Endometrium (tissue), 2 donors: ENCODE measurements at regions not wholly inside any gene's neighbourhood (a gene's known extent, or its start where the extent isn't known, plus 50 kb on each side); places are given as distances from the start of the nearest gene placed in this dataset.
A peak's percentile ranks its signal among the peaks of the same experiment; 100 is the strongest.
"Not testable (repeated sequence)": the region's sequence is repeated elsewhere in the genome, so short reads cannot be mapped to it uniquely, and the experiment has no call there.

ENCODE experiments used
- FAIRE-seq: peaks from 2 replicates; lab custom pipeline; 2012; peaks lifted over from hg19 to GRCh38; lab: Jason Lieb, UNC
- donor health status: control.
- donor health status: control.

DNA sequence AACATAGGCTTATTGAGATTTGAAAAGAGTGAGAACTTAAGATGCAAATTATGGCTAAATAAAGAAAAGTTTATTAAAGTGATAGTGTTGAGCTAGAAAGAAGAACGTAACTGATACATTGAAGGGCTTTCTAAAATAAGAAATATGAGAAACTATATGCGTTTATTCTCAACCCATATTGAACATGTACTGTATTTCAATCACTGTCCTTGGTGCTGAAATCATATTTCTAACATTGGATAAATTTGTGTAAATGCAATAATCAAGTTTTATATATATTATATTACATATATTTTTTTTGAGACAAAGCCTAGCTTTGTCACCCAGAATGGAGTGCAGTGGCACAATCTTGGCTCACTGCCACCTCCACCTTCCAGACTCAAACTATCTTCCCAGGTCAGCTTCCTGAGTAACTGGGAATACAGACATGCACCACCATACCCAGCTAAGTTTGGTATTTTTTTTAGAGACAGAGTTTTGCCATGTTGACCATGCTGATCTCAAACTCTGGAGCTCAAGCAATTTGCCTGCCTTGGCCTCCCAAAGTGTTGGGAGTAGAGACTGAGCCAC, 1065.8 kb downstream of the REEP3 start:
- FAIRE-seq, result peak; percentile 50

DNA sequence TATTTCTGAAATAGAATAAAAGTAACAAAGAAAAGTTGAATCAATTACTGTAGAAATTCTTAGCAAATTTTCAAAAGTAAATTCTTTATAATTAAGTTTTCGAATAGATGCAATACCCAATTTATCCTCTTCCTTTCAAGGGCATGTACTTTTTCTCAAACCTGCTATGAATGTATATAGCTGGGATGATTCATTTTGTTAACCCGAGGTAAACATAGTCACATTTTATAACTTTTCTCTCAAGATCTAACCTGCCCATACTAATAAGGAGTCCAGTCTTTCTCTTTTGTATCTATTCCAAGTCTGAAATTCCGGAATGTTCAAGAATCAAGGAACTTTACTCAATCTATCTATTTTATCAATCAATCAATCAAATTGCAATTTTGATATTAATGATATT, 1072.9 kb downstream of the REEP3 start:
- FAIRE-seq, result no peak

DNA sequence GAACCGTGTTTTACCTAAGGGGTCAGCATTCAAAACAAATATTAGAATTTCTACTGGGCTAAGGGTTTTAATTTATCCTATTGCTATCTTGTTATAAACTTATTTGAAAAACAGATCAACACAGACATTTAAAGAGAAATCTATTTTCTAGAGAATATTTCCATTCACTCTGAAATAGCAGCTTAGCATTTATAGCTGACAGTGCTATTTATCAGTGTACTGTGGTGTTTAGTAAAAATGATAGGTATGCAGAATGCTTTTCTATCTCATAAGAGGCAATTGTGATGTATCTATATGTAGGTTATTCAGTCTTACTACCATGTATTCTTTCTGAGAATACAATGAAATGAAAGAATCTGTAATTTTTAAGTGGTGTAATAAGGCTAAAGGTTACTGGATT, 1077.4 kb downstream of the REEP3 start:
- FAIRE-seq, result no peak

DNA sequence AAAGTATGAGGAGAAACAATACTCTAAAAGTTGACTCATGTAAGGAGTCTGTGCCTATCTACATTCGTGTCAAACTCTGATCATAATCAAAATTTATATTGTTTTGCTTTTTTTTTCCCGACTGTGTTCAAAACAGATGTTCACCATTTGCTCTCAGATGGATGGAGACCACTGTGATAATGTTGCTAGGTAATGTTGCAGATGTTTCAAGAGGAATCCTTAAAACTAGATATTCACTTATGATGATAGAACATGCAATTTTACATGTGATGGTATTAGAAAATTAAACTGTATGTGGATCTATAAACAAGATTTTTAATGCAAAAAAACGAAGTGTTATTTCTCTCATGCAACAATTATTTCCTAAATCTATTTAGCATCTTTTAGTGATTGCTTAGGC, 1080.1 kb downstream of the REEP3 start:
- FAIRE-seq, result no peak

DNA sequence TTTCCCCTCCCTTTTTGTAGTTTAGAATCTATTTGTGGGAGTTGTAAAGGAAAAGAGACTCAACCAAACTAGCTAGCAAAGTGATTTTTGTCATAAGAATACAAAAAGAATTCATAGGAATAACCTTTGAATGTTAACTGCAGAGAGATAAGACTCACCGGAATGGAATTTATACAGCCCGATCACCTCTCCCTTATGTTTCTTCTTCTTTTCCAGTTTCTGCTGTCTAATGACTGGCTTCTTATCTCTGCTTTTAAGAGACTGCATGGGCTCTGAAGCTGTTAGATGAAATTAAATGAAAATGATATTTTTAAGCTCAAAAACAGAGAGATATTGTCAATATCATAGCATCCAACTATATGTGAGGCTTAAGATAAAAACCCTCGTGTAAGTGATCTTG, 1095.9 kb downstream of the REEP3 start:
- FAIRE-seq, result no peak

DNA sequence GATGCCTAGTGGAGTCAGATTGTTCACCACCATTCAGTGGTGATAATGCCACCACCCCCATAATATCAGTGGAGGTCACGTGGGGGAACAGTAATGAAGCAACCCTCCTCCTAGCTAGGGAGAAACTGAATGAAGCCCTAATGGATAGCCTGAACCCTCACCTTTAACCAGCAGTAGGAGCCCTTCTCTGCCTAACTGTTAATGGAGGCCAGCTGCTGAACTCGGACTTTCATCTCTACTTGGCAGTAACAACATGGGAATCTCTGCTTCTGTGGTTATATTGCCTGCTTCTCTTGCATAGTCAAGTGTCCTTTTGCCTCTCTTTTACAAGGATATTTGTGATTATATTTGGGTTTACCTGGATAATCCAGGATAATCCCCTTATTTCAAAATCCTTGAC, 1097.9 kb downstream of the REEP3 start:
- FAIRE-seq, result no peak

DNA sequence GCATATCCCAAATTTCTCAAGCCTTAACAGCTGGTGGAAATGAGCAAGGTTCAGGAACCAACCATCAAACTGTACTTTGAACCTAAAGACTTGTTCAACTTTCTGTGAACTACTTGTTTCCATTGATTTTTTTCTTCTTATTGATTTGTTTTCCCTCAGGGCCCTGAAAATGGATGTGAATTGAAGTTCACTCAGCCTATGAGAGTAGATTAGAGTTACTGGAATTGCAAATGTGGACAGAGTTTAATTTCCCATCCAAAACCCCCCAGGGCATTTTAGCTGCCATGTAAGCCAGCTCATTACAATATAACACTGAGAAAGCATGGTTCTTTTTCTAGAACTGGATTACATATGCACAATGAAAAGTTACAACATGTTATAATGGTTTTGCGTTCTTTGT, 1105.7 kb downstream of the REEP3 start:
- no peak for FAIRE-seq

DNA sequence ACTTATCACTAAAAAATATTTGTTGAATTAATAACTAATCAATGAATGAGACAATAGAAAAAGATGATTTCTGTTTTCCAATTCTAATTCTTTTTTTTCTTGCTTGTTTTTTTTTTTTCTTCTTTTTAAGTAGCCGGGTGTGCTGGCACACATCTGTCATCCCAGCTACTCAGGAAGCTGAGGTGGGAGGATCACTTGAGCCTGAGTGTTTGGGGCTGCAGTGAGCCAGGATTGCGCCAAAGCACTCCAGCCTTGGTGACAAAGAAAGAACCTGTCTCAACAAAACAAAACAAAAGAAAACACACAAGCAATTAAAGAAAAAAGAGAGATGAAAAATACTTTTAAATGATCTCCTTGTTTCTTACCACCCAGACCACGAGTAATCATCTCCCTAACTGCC, 1109.3 kb downstream of the REEP3 start:
- no peak for FAIRE-seq

DNA sequence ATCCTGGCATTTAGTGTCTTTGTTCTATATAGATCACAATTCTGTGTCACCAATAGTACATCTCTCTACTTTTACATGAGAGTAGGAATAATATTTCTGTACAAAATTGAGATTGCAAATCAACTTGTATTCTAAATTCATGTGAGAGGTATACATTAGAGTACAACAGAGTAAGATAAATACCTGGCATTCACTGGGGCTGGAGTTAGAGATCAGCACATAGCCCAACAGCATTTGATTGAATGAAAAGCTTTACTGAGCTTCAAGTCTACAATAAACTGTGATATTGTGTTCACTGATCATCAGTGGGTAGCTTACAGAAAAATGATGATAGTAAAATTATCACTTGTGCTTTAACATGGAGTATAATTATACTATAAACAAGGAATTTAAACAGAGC, 1114.7 kb downstream of the REEP3 start:
- FAIRE-seq, result no peak

DNA sequence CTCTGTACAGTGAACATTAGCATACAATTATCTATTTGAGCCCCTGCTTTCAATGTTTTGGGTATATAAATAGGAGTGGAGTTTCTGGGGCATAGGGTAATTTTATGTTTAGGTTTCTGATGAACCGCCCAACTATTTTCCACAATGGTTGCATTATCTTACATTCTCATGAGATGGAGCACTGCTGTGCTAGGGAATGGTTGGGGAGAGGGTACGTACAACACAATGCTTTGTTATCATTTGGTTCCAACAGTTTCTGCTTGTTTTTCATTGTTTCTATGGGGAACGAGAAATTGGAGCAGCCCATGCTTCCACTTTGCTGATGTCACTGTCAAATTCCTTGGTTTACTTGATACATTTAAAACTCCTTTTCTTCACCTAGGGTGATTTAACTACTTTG, 1115.3 kb downstream of the REEP3 start:
- FAIRE-seq, result no peak

DNA sequence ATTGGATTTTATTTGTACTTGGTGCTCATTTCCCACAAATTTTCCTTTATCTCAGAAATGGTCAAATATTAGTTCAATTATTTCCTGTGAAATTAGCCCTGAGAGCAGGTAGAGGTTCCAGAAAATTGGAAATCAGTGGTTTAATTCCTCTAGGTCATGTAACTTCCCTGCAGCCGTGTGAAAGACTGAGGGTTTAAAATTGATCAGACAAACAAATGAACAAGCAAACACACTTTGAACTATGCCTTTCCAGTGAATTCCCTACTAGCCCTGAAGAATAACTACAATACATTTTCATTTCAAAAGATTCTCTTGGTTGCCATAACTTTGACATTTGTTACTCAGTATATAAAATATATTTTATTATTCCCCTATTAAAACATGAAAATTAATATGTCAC, 1116.7 kb downstream of the REEP3 start:
- no peak for FAIRE-seq

DNA sequence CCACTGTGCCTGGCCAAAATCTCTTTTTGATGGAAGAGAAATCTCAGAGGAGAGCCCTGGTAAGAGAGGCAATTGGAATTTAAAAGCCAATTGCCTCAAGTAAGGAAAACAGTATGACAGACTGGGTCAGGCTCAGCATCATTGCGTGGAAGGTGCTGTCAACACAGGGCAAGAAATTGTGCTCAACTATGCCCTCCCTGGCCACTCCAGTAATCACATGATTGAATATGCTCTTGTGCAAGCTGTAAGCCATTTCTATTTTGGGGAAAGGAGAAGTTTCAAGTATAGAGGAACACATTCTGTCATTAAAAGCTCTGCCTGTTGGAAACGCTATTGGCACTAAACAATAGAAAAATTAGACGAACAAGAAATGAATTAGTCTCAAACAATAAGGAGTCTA, 1127.7 kb downstream of the REEP3 start:
- FAIRE-seq, result no peak

DNA sequence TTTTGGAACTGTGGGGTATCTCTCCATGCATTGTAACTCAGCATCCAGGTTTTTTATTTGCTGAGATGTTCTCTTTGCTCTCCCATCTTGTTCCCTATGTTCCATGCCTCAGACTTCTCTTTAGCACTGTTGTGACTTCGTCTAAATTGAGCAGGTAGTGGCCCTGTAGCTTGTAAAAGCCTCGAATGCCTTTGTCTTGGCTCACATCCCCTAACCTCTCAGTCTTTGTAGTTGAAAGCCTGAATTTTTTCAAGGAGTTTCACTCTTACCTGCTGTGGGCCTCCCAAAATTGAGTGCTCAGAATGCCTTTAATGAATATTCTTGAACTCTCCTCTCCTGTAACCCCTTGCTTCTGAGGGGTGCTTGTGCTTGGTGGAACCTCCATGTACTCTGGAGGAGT, 1137.3 kb downstream of the REEP3 start:
- no peak for FAIRE-seq

DNA sequence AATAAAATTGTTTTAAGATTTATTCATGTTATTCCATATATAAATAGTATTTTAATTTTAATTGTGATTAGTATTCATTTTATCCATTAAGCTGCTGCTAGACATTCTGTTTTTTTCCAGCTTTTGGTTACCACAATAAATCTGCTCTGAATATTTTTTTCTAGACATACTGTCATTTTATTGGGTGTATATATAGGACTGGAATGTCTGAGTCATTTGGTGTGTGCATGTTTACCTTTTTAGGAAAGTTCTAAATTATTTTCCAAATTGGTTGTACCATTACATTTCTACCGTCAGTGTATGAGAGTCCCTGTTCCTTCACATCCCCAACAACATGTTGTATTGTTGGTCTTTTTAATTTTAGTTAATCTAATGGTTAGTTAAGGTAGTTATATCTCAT, 1138.1 kb downstream of the REEP3 start:
- no peak for FAIRE-seq

DNA sequence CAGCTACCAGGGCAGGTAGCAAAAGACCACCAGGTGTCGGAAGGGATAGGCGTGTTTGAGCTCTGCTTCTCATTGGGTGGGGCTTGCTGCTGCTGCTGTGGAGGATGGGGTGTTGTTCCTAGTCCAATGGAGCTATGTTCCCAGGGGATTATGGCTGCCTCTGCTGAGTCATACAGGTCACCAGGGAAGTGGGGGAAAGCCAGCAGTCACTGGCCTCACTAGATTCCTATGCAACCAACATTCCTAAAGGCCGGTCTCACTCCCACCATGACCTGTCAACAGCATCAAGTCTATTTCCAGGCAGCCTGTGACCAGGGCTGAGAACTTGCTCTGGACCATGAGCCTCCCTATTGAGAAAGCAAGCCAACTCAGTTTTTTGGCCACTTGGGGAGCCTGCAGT, 1160.8 kb downstream of the REEP3 start:
- no peak for FAIRE-seq

DNA sequence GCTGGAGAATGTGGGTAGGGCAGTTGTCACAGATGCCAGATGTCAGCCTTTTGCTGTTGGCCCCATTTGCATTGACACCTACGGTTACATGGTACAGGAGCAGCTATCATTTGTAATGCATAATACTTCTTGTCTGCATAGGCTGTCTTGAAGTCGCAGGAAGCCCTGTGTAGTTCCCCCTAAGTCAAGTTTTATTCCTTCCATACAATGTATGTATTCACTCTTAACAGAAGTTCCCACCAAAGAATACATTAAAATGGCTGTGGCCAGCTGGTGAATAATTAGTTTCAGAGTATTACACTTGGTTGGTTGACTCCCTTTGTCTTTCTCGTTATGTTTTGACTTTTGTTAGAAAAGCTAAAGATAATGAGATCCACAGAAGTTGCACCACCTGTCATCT, 1169.0 kb downstream of the REEP3 start:
- no peak for FAIRE-seq

DNA sequence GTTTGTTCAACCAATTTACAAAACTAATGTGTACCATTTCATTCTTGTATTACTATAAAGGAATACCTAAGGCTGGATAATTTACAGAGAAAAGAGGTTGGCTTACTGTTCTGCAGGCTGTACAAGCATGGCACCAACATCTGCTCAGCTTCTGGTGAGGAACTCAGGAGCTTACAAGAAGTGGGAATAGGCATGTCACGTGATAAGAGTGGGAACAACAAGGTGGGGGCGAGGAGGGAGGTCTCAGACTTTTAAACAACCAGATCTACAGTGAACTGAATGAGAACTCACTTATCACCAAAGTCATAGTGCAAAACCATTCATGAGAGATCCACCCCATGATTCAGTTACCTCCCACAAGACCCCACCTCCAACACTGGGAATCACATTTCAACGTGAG, 1178.0 kb downstream of the REEP3 start:
- no peak for FAIRE-seq

DNA sequence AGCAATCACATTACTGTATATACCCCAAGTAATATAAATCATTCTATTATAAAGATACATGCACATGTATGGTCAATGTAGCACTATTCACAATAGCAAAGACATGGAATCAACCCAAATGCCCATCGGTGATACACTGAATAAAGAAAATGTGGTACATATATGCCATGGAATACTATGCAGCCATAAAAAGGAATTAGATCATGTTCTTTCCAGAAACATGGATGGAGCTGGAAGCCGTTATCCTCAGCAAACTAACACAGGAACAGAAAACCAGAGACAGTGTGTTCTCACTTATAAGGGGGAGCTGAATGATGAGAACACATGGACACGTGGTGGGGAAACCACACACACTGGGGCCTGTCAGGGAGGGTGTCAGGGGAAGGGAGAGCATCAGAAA, 1180.9 kb downstream of the REEP3 start:
- not testable (repeated sequence) for FAIRE-seq

DNA sequence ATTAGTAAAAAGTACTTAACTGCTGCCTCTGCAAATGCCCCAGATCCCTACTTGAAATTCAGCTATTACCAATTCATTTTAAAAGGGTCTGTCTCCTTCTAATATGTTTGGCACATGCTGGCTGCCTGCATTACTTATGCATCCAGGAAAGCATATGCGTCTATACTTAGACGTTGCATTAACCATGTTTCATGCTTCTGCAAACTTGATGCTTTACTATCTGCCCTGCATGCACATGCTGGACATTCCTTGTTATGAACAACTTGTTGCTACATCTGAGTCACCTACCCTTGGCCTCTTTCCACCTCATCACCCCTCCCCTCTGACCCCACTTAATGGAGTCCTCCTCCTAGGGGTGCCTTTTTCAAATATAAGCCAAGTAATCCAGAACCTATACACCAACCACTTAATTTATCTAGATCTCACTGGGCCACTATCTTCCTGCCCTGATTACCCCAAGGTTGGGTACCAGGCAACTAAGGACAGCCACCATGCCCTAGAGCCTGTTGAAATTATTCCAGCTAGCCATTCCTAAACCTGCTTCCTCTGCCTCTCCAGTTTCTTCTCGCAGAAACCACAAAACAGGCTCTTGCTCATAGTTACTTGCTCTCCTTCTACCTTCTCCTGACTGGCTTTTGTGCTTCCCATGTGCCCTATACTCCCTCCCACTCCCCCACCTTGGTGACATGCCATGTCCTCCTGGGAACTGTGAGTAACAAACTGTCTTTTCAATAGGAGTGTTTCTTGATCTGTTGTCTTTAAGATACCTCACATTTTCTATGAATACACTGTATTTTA, 1187.9 kb downstream of the REEP3 start:
- FAIRE-seq, result no peak

DNA sequence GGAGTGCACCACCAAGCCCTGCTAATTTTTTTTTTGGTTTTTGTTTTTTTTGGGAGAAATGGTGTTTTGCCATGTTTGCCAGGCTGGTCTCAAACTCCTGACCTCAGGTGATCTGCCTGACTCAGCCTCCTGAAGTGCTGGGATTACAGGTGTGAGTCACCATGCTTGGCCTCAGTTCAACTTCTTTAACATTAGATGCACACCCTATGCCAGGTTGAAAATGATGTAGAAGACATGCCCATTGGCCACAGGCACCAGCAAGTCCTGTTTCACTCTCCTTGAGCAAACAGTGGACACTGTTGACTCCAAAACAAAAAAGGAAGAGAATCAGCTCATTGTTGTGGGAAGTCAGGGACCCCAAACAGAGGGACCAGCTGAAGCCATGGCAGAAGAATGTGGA, 1205.3 kb downstream of the REEP3 start:
- no peak for FAIRE-seq

DNA sequence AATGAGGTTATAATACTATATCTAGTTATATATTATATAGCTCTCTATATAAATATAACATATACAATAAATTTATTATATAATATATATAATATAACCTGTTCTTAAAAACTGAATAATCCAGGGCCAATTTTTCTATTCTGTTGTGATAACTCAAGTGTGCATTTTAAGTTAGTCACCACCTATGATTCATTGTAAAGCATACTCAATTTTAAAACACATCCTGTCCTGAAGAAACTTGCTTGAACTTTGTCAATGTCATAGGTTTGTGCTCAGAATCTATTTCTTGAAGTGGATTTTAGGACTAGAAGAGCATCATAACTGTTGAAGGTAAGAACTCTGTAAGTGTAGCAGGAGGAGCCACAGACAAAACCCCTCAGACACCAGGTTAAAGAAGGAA, 1209.8 kb downstream of the REEP3 start:
- no peak for FAIRE-seq

DNA sequence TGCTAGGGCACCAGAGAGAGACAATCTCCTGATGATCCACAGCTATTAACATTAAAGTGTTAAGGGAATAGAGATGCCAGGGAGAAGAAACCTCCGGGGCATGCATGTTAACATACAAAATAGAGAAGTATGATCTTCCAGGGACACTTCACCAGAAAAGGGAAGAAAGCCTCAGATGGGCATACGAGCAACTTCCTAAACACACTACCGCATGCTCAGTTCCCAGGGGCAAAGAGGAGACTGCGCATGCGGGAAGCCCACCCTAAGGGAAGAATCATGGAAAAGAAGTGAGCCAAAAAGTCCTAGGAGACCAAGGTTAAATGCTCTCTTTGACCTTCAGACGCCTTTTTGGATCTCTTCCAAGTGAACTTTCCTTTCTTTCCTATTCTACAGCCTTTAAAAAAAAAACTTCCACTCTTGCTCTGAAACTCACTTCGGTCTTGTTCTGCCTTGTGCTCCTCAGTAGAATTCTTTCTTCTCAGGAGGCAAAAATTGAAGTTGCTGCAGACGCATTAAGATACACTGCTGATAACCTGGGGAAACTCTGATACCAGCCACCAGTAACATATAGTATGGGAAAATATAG, 1211.3 kb downstream of the REEP3 start:
- FAIRE-seq, result no peak

DNA sequence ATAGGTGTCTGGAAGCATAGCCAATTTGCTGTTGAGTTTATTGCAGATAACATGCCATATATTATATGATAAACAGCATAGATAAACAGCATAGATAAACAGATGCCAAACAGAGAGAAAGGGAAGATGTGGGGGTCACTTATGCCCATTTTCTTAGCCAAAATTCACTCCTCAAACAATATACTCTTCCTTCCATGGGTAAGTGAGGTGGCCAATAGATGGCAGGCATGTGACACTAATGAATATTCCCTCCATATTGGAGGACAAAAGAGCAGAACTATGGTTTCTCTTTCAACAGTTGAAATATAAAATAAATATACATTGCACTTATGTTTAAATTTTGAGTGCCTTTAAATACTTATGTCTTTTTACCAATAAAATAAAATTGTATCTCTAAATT, 1212.8 kb downstream of the REEP3 start:
- peak; percentile 77 for FAIRE-seq

DNA sequence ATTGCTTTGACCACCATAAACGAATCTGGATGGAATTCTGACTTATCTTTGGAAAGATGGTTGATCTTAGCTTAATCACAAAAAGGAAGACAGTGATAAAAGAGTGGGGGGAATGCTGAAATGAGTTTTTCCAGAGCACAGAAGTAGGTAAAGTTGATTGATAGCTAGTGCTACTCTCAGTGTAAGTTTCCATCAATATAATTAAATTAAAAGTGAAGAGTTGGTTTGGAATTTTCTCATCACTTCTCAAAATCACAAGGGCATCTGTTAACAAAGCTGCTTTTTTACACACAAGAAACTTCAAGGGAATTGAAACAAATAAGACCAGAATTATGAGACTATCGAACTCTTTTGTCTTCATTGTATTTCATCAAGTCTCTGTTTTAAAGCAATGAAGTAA, 1217.3 kb downstream of the REEP3 start:
- no peak for FAIRE-seq
